Mucosa of descending colon (tissue), 3 donors: ENCODE measurements at regions not wholly inside any gene's neighbourhood (a gene's known extent, or its start where the extent isn't known, plus 50 kb on each side); places are given as distances from the start of the nearest gene placed in this dataset.

Experiments used
- ATAC-seq: fragments of 200-7000 bp; cut with Tn5 transposase; one replicate; pipeline ENCODE4 v1.9.1; 2020; ENCODE audit warnings: mild to moderate bottlenecking, moderate library complexity
- DNase-seq, 3 donors: peaks; one replicate each; pipeline ENCODE4 v3.0.0-alpha.2; 2020
- H3K36me3 ChIP-seq: fragments of 200-600 bp; one replicate; pipeline ENCODE4 v1.8.0; 2021; ENCODE audit warnings: low read depth, mild to moderate bottlenecking
- H3K4me1 ChIP-seq: fragments of 200-600 bp; one replicate; pipeline ENCODE4 v1.8.0; 2021; ENCODE audit warnings: low read depth, mild to moderate bottlenecking
- H3K4me3 ChIP-seq: fragments of 200-600 bp; one replicate; pipeline ENCODE4 v1.8.0; 2021; ENCODE audit warnings: mild to moderate bottlenecking
- H3K9me3 ChIP-seq: fragments of 200-600 bp; one replicate; pipeline ENCODE4 v1.8.0; 2021; ENCODE audit warnings: mild to moderate bottlenecking
- CTCF ChIP-seq: fragments of 200-600 bp; IDR thresholded peaks from one replicate; pipeline ENCODE4 v1.8.0; 2022; ENCODE audit warnings: antibody characterized with exemption, mild to moderate bottlenecking
- intact Hi-C, 2 donors: fragments of 100-400 bp; cut with DNase I in 1 of 2; cut with micrococcal nuclease in 1 of 2; formaldehyde crosslinking; loops; one replicate each; pipeline versions ENCODE4 v1.11.0 to v1.11.1; 2022; cut with DNase I, micrococcal nuclease
- donor health status: DM: no; HTN: no; CAD: no; lungs with moderate emphysema.
- donor health status: DM: no; HTN: no; CAD: no.
- donor health status: DM: no; HTN: yes; CAD: no.

- Histone ChIP-seq H3K9me3 (no peaks in the 10 kb centered on the region), H3K4me3 (no peak overlapping the region), H3K36me3 (no peaks in the 10 kb centered on the region), H3K4me1 (peaks cover 13% of the 10 kb centered on the region)
- no peak for DNase-seq
- intact Hi-C loops, result no loop called here
- TF ChIP-seq CTCF, result no peak
- no peak for ATAC-seq
These were observed 74.3 kb upstream of the SHH start for GRCh38 chr7:155886391-155887173.

GRCh38 chr7:155885167-155886155 lies 73.2 kb upstream of the SHH start:
- H3K4me3 ChIP-seq, result no peak overlapping the region
- peak; percentile 25 for ATAC-seq
- no peaks in the 10 kb centered on the region for H3K36me3 ChIP-seq
- DNase-seq, result no peak
- H3K4me1 ChIP-seq, result peaks cover 7% of the 10 kb centered on the region
- intact Hi-C loops, result no loop called here
- H3K9me3 ChIP-seq, result no peaks in the 10 kb centered on the region
- no peak for TF ChIP-seq CTCF

- H3K9me3 ChIP-seq, result no peaks in the 10 kb centered on the region
- H3K4me1 ChIP-seq, result no peaks in the 10 kb centered on the region
- H3K36me3 ChIP-seq, result no peaks in the 10 kb centered on the region
- ATAC-seq (no peak), DNase-seq (no peak)
- intact Hi-C loops, result no loop called here
- no peak overlapping the region for H3K4me3 ChIP-seq
- TF ChIP-seq CTCF, result no peak
These were observed 72.2 kb upstream of the SHH start for GRCh38 chr7:155884225-155885166.

- intact Hi-C loops, result no loop called here
- ATAC-seq (no peak), DNase-seq (no peak)
- no peaks in the 10 kb centered on the region for H3K9me3 ChIP-seq
- H3K4me1 ChIP-seq, result no peaks in the 10 kb centered on the region
- no peaks in the 10 kb centered on the region for H3K36me3 ChIP-seq
- H3K4me3 ChIP-seq, result no peak overlapping the region
- no peak for TF ChIP-seq CTCF
These were observed 71.4 kb upstream of the SHH start for GRCh38 chr7:155883491-155884224.
